WTC11 (cell line): ENCODE measurements at regions not wholly inside any gene's neighbourhood (a gene's known extent, or its start where the extent isn't known, plus 50 kb on each side); places are given as distances from the start of the nearest gene placed in this dataset.

Experiments
- ATAC-seq: fragments of 200-7000 bp; cut with Tn5 transposase; 2 replicates; pipeline ENCODE4 v1.10.0; 2021; ENCODE audit warnings: mild to moderate bottlenecking, moderate library complexity
- CTCF ChIA-PET: fragments of 300-600 bp; sonication (Branson Sonifier 250); formaldehyde crosslinking; loops from one replicate; lab custom pipeline; 2021; ENCODE audit warnings: antibody characterized with exemption; lab: Charles Lee
- POLR2A ChIA-PET: fragments of 350-600 bp; sonication (Branson Sonifier 250); formaldehyde crosslinking; loops from one replicate; lab custom pipeline; 2021; ENCODE audit warnings: antibody characterized with exemption; lab: Charles Lee
- DNase-seq: peaks from one replicate; pipeline ENCODE4 v3.0.0; 2021; ENCODE audit warnings: low spot score
- H3K27ac Mint-ChIP-seq: 2 replicates; pipeline ENCODE4 v1.8.0; 2021; ENCODE audit warnings: mixed read lengths
- H3K27me3 Mint-ChIP-seq: 2 replicates; pipeline ENCODE4 v1.8.0; 2021; ENCODE audit warnings: low read depth, mild to moderate bottlenecking, moderate library complexity, mixed read lengths
- H3K36me3 Mint-ChIP-seq: 2 replicates; pipeline ENCODE4 v1.8.0; 2021; ENCODE audit warnings: mixed read lengths
- H3K4me1 Mint-ChIP-seq: 2 replicates; pipeline ENCODE4 v1.8.0; 2022; ENCODE audit warnings: mixed read lengths
- H3K4me3 Mint-ChIP-seq: 2 replicates; pipeline ENCODE4 v1.8.0; 2021; ENCODE audit warnings: mild to moderate bottlenecking, moderate library complexity, mixed read lengths
- H3K9me3 Mint-ChIP-seq: 2 replicates; pipeline ENCODE4 v1.8.0; 2021; ENCODE audit warnings: mixed read lengths
- ATF2 ChIP-seq: sonication (generic); formaldehyde crosslinking; IDR thresholded peaks from 2 replicates; pipeline ENCODE4 v1.8.1; 2022; ENCODE audit warnings: low read depth, missing genetic modification reagents, borderline replicate concordance
- FOXJ3 ChIP-seq: sonication (generic); formaldehyde crosslinking; IDR thresholded peaks from 2 replicates; pipeline ENCODE4 v1.9.0; 2021; ENCODE audit warnings: missing genetic modification reagents, mild to moderate bottlenecking, borderline replicate concordance
- FOXP1 ChIP-seq: sonication (generic); formaldehyde crosslinking; IDR thresholded peaks from 2 replicates; pipeline ENCODE4 v1.8.0; 2022; ENCODE audit warnings: missing genetic modification reagents, mild to moderate bottlenecking, moderate library complexity, borderline replicate concordance
- GRHL2 ChIP-seq: fragments of 250-450 bp; sonication (Bioruptor Pico); IDR thresholded peaks from 2 replicates; pipeline ENCODE4 v1.8.0; 2022; ENCODE audit warnings: mild to moderate bottlenecking, moderate library complexity; ENCODE audit not compliant: insufficient replicate concordance, severe bottlenecking
- IRF2 ChIP-seq: sonication (generic); formaldehyde crosslinking; IDR thresholded peaks from 2 replicates; pipeline ENCODE4 v1.8.0; 2022; ENCODE audit warnings: low read depth, missing genetic modification reagents, borderline replicate concordance
- JUN ChIP-seq: sonication (generic); formaldehyde crosslinking; IDR thresholded peaks from 2 replicates; pipeline ENCODE4 v1.8.0; 2023; ENCODE audit warnings: mild to moderate bottlenecking, missing genetic modification reagents
- SP1 ChIP-seq: sonication (generic); formaldehyde crosslinking; conservative IDR thresholded peaks from 2 replicates; pipeline ENCODE4 v1.8.1; 2022; ENCODE audit warnings: missing genetic modification reagents
- TEAD1 ChIP-seq: sonication (generic); formaldehyde crosslinking; IDR thresholded peaks from 2 replicates; pipeline ENCODE4 v1.8.0; 2022; ENCODE audit warnings: mild to moderate bottlenecking, missing genetic modification reagents
- ZNF317 ChIP-seq: sonication (generic); formaldehyde crosslinking; IDR thresholded peaks from 2 replicates; pipeline ENCODE4 v1.8.1; 2023; ENCODE audit warnings: low read depth, mild to moderate bottlenecking, moderate library complexity, missing genetic modification reagents, borderline replicate concordance
- TF ChIP-seq, protein P1 (sequence below): sonication (generic); formaldehyde crosslinking; IDR thresholded peaks from 2 replicates; pipeline ENCODE4 v1.8.0; 2022; ENCODE audit warnings: mild to moderate bottlenecking, missing genetic modification reagents
- TF ChIP-seq, protein P2 (sequence below): fragments of 250-450 bp; sonication (Bioruptor Pico); IDR thresholded peaks from 2 replicates; pipeline ENCODE4 v2.1.2; 2022; ENCODE audit warnings: mild to moderate bottlenecking, moderate library complexity
- TF ChIP-seq, protein P3 (sequence below): sonication (generic); formaldehyde crosslinking; conservative IDR thresholded peaks from 2 replicates; pipeline ENCODE4 v1.8.1; 2022; ENCODE audit warnings: mild to moderate bottlenecking, missing genetic modification reagents
- TF ChIP-seq, protein P4 (sequence below): fragments of 250-450 bp; sonication (Bioruptor Pico); IDR thresholded peaks from 2 replicates; pipeline ENCODE4 v1.9.0; 2021; ENCODE audit warnings: mild to moderate bottlenecking
- TF ChIP-seq, protein P5 (sequence below): sonication (generic); formaldehyde crosslinking; IDR thresholded peaks from 2 replicates; pipeline ENCODE4 v1.8.0; 2023; ENCODE audit warnings: mild to moderate bottlenecking, missing genetic modification reagents
- TF ChIP-seq, protein P6 (sequence below): sonication (generic); formaldehyde crosslinking; IDR thresholded peaks from 2 replicates; pipeline ENCODE4 v1.8.1; 2023; ENCODE audit warnings: mild to moderate bottlenecking, missing genetic modification reagents, borderline replicate concordance
- TF ChIP-seq, protein P7 (sequence below): sonication (generic); formaldehyde crosslinking; IDR thresholded peaks from 2 replicates; pipeline ENCODE4 v1.8.1; 2023; ENCODE audit warnings: mild to moderate bottlenecking, missing genetic modification reagents, moderate library complexity

DNA sequence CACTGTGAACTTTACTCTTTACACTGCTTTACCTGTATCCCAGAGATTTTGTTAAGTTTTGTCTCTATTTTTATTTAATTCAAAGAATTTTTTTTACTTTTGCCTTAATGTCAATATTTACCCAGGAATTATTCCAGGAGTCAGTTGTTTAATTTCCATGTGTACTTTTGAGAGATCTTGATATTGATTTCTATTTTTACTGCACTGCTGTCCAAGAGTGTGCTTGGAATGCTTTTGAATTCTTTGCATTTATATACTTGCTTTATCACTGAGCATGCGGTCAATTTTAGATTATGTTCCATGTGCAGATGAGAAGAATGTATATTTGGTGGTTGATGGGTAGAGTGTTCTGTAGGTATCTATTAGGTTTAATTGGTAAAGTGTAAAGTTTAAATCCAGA, 461.0 kb upstream of the GBE1 start (continued):
- TF ChIP-seq ZNF317 (CRISPR knock-in tag) (no peak), IRF2 (CRISPR knock-in tag) (no peak)
- TF ChIP-seq, all 79 proteins: peak for 0

GRCh38 chr3:82217571-82217970, 456.1 kb upstream of the GBE1 start:
- ATAC-seq (no peak), DNase-seq (no peak)
- POLR2A ChIA-PET = no interaction called here
- H3K27ac Mint-ChIP-seq = no peak overlapping the region
- H3K36me3 Mint-ChIP-seq = no peaks in the 10 kb centered on the region
- H3K27me3 Mint-ChIP-seq = no peaks in the 10 kb centered on the region
- no peaks in the 10 kb centered on the region for H3K9me3 Mint-ChIP-seq
- no peak for TF ChIP-seq SP1
- TF ChIP-seq FOXJ3 = no peak
- TF ChIP-seq FOXP1 (CRISPR knock-in tag) = no peak
- TF ChIP-seq TEAD1 (CRISPR knock-in tag) = no peak
- TF ChIP-seq, protein P1, sequence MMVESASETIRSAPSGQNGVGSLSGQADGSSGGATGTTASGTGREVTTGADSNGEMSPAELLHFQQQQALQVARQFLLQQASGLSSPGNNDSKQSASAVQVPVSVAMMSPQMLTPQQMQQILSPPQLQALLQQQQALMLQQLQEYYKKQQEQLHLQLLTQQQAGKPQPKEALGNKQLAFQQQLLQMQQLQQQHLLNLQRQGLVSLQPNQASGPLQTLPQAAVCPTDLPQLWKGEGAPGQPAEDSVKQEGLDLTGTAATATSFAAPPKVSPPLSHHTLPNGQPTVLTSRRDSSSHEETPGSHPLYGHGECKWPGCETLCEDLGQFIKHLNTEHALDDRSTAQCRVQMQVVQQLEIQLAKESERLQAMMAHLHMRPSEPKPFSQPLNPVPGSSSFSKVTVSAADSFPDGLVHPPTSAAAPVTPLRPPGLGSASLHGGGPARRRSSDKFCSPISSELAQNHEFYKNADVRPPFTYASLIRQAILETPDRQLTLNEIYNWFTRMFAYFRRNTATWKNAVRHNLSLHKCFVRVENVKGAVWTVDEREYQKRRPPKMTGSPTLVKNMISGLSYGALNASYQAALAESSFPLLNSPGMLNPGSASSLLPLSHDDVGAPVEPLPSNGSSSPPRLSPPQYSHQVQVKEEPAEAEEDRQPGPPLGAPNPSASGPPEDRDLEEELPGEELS (CRISPR knock-in tag) = no peak
- TF ChIP-seq, protein P2, sequence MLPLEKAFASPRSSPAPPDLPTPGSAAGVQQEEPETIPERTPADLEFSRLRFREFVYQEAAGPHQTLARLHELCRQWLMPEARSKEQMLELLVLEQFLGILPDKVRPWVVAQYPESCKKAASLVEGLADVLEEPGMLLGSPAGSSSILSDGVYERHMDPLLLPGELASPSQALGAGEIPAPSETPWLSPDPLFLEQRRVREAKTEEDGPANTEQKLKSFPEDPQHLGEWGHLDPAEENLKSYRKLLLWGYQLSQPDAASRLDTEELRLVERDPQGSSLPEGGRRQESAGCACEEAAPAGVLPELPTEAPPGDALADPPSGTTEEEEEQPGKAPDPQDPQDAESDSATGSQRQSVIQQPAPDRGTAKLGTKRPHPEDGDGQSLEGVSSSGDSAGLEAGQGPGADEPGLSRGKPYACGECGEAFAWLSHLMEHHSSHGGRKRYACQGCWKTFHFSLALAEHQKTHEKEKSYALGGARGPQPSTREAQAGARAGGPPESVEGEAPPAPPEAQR = no peak
- TF ChIP-seq, protein P3, sequence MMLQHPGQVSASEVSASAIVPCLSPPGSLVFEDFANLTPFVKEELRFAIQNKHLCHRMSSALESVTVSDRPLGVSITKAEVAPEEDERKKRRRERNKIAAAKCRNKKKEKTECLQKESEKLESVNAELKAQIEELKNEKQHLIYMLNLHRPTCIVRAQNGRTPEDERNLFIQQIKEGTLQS (CRISPR knock-in tag) = no peak
- TF ChIP-seq GRHL2 (CRISPR knock-in tag) = no peak
- no peak for TF ChIP-seq ATF2
- TF ChIP-seq, protein P4, sequence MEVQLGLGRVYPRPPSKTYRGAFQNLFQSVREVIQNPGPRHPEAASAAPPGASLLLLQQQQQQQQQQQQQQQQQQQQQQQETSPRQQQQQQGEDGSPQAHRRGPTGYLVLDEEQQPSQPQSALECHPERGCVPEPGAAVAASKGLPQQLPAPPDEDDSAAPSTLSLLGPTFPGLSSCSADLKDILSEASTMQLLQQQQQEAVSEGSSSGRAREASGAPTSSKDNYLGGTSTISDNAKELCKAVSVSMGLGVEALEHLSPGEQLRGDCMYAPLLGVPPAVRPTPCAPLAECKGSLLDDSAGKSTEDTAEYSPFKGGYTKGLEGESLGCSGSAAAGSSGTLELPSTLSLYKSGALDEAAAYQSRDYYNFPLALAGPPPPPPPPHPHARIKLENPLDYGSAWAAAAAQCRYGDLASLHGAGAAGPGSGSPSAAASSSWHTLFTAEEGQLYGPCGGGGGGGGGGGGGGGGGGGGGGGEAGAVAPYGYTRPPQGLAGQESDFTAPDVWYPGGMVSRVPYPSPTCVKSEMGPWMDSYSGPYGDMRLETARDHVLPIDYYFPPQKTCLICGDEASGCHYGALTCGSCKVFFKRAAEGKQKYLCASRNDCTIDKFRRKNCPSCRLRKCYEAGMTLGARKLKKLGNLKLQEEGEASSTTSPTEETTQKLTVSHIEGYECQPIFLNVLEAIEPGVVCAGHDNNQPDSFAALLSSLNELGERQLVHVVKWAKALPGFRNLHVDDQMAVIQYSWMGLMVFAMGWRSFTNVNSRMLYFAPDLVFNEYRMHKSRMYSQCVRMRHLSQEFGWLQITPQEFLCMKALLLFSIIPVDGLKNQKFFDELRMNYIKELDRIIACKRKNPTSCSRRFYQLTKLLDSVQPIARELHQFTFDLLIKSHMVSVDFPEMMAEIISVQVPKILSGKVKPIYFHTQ (CRISPR knock-in tag) = no peak
- TF ChIP-seq, protein P5, sequence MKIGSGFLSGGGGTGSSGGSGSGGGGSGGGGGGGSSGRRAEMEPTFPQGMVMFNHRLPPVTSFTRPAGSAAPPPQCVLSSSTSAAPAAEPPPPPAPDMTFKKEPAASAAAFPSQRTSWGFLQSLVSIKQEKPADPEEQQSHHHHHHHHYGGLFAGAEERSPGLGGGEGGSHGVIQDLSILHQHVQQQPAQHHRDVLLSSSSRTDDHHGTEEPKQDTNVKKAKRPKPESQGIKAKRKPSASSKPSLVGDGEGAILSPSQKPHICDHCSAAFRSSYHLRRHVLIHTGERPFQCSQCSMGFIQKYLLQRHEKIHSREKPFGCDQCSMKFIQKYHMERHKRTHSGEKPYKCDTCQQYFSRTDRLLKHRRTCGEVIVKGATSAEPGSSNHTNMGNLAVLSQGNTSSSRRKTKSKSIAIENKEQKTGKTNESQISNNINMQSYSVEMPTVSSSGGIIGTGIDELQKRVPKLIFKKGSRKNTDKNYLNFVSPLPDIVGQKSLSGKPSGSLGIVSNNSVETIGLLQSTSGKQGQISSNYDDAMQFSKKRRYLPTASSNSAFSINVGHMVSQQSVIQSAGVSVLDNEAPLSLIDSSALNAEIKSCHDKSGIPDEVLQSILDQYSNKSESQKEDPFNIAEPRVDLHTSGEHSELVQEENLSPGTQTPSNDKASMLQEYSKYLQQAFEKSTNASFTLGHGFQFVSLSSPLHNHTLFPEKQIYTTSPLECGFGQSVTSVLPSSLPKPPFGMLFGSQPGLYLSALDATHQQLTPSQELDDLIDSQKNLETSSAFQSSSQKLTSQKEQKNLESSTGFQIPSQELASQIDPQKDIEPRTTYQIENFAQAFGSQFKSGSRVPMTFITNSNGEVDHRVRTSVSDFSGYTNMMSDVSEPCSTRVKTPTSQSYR (CRISPR knock-in tag) = no peak
- TF ChIP-seq, protein P6, sequence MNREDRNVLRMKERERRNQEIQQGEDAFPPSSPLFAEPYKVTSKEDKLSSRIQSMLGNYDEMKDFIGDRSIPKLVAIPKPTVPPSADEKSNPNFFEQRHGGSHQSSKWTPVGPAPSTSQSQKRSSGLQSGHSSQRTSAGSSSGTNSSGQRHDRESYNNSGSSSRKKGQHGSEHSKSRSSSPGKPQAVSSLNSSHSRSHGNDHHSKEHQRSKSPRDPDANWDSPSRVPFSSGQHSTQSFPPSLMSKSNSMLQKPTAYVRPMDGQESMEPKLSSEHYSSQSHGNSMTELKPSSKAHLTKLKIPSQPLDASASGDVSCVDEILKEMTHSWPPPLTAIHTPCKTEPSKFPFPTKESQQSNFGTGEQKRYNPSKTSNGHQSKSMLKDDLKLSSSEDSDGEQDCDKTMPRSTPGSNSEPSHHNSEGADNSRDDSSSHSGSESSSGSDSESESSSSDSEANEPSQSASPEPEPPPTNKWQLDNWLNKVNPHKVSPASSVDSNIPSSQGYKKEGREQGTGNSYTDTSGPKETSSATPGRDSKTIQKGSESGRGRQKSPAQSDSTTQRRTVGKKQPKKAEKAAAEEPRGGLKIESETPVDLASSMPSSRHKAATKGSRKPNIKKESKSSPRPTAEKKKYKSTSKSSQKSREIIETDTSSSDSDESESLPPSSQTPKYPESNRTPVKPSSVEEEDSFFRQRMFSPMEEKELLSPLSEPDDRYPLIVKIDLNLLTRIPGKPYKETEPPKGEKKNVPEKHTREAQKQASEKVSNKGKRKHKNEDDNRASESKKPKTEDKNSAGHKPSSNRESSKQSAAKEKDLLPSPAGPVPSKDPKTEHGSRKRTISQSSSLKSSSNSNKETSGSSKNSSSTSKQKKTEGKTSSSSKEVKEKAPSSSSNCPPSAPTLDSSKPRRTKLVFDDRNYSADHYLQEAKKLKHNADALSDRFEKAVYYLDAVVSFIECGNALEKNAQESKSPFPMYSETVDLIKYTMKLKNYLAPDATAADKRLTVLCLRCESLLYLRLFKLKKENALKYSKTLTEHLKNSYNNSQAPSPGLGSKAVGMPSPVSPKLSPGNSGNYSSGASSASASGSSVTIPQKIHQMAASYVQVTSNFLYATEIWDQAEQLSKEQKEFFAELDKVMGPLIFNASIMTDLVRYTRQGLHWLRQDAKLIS (CRISPR knock-in tag) = no peak
- TF ChIP-seq JUN = no peak
- TF ChIP-seq, protein P7, sequence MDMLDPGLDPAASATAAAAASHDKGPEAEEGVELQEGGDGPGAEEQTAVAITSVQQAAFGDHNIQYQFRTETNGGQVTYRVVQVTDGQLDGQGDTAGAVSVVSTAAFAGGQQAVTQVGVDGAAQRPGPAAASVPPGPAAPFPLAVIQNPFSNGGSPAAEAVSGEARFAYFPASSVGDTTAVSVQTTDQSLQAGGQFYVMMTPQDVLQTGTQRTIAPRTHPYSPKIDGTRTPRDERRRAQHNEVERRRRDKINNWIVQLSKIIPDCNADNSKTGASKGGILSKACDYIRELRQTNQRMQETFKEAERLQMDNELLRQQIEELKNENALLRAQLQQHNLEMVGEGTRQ (CRISPR knock-in tag) = no peak
- H3K4me3 Mint-ChIP-seq = no peak overlapping the region
- CTCF ChIA-PET = no interaction called here
- no peaks in the 10 kb centered on the region for H3K4me1 Mint-ChIP-seq
